IMR-90 (cell line): ENCODE measurements at regions not wholly inside any gene's neighbourhood (a gene's known extent, or its start where the extent isn't known, plus 50 kb on each side); places are given as distances from the start of the nearest gene placed in this dataset.

Experiments used
- ATAC-seq: fragments of 200-7000 bp; cut with Tn5 transposase; 2 replicates; pipeline ENCODE4 v1.9.1; 2020; ENCODE audit warnings: low read depth, mild to moderate bottlenecking, moderate library complexity
- BruUV-seq: library from RNA; stranded (reverse); fragments of 400-500 nt; replicated peaks from 2 replicates; lab custom pipeline; 2021; lab: Mats Ljungman, UMichigan
- CTCF ChIA-PET: fragments of 300-600 bp; formaldehyde crosslinking; extraction: SDS; loops from one replicate; lab custom pipeline; 2021; ENCODE audit warnings: antibody characterized with exemption; lab: Yijun Ruan, JAX
- POLR2A ChIA-PET: fragments of 300-600 bp; sonication (Branson Sonifier 250); formaldehyde crosslinking; loops from one replicate; lab custom pipeline; 2022; ENCODE audit warnings: antibody characterized with exemption; ENCODE audit not compliant: unreplicated experiment; lab: Charles Lee
- DNase-seq: peaks from one replicate; pipeline ENCODE4 v3.0.0; 2013
- H2AFZ ChIP-seq: replicated peaks from 2 replicates; pipeline ENCODE3; 2013; ENCODE audit warnings: low read length, mild to moderate bottlenecking; ENCODE audit not compliant: poor library complexity
- H2AK5ac ChIP-seq: 2 replicates; pipeline ENCODE4 v1.6.1; 2013; ENCODE audit warnings: low read depth, low read length, inconsistent platforms
- H2AK9ac ChIP-seq: replicated peaks from 2 replicates; pipeline ENCODE3; 2013; ENCODE audit warnings: mild to moderate bottlenecking, low read depth, low read length, moderate library complexity; ENCODE audit not compliant: poor library complexity
- H2BK120ac ChIP-seq: 2 replicates; pipeline ENCODE4 v1.6.1; 2013; ENCODE audit warnings: low read depth, low read length, inconsistent platforms
- H2BK15ac ChIP-seq: 3 replicates; pipeline ENCODE4 v1.6.1; 2013; ENCODE audit warnings: low read depth, low read length, inconsistent platforms
- H2BK20ac ChIP-seq: 2 replicates; pipeline ENCODE4 v1.6.1; 2013; ENCODE audit warnings: low read depth, mild to moderate bottlenecking, inconsistent platforms, low read length, moderate library complexity
- H2BK5ac ChIP-seq: 2 replicates; pipeline ENCODE4 v1.6.1; 2013; ENCODE audit warnings: mild to moderate bottlenecking, low read depth, low read length, inconsistent platforms; ENCODE audit not compliant: poor library complexity, severe bottlenecking
- H3K14ac ChIP-seq: replicated peaks from 2 replicates; pipeline ENCODE4 v1.6.1; 2013; ENCODE audit warnings: low read depth, low read length, inconsistent platforms
- H3K18ac ChIP-seq: 2 replicates; pipeline ENCODE4 v1.6.1; 2013; ENCODE audit warnings: low read depth, low read length, control low read depth
- H3K23ac ChIP-seq: 2 replicates; pipeline ENCODE4 v1.6.1; 2013; ENCODE audit warnings: low read depth, low read length, inconsistent platforms
- H3K27ac ChIP-seq: 2 replicates; pipeline ENCODE4 v1.5.1; 2013; ENCODE audit warnings: mild to moderate bottlenecking, control low read depth, low read length; ENCODE audit not compliant: insufficient read depth
- H3K27me3 ChIP-seq: 2 replicates; pipeline ENCODE4 v1.6.1; 2013; ENCODE audit warnings: low read length; ENCODE audit not compliant: control insufficient read depth, insufficient read depth
- H3K36me3 ChIP-seq: 2 replicates; pipeline ENCODE4 v1.6.1; 2013; ENCODE audit warnings: low read length, mixed read lengths; ENCODE audit not compliant: control insufficient read depth, insufficient read depth
- H3K4ac ChIP-seq: 2 replicates; pipeline ENCODE4 v1.6.1; 2013; ENCODE audit warnings: low read depth, low read length, inconsistent platforms
- H3K4me1 ChIP-seq: 2 replicates; pipeline ENCODE4 v1.6.1; 2013; ENCODE audit warnings: low read length, mixed read lengths; ENCODE audit not compliant: control insufficient read depth, insufficient read depth
- H3K4me2 ChIP-seq: 2 replicates; pipeline ENCODE4 v1.6.1; 2013; ENCODE audit warnings: low read depth, mild to moderate bottlenecking, control low read depth, low read length, moderate library complexity
- H3K4me3 ChIP-seq: 2 replicates; pipeline ENCODE4 v1.5.1; 2013; ENCODE audit warnings: low read depth, mild to moderate bottlenecking, control low read depth, low read length, moderate library complexity; ENCODE audit not compliant: insufficient read depth
- H3K56ac ChIP-seq: 2 replicates; pipeline ENCODE4 v1.6.1; 2013; ENCODE audit warnings: low read length, inconsistent platforms; ENCODE audit not compliant: insufficient read depth; ENCODE audit errors: extremely low read depth
- H3K79me1 ChIP-seq, 2 experiments: 2 replicates each; pipeline ENCODE4 v1.6.1; 2013; ENCODE audit warnings: low read length in 2 of 2, inconsistent platforms in 1 of 2, low read depth in 1 of 2
- H3K9ac ChIP-seq: 2 replicates; pipeline ENCODE4 v1.6.1; 2013; ENCODE audit warnings: low read depth, low read length, control low read depth
- H3K9me1 ChIP-seq: 2 replicates; pipeline ENCODE4 v1.6.1; 2013; ENCODE audit warnings: low read length, inconsistent platforms; ENCODE audit not compliant: insufficient read depth
- H3K9me3 ChIP-seq: 2 replicates; pipeline ENCODE4 v1.6.1; 2013; ENCODE audit warnings: low read length; ENCODE audit not compliant: control insufficient read depth, insufficient read depth
- H4K20me1 ChIP-seq: 2 replicates; pipeline ENCODE4 v1.6.1; 2013; ENCODE audit warnings: low read length, inconsistent platforms; ENCODE audit not compliant: insufficient read depth
- H4K5ac ChIP-seq: 2 replicates; pipeline ENCODE4 v1.6.1; 2013; ENCODE audit warnings: mild to moderate bottlenecking, low read depth, low read length, control low read depth
- H4K8ac ChIP-seq, 2 experiments: 2 replicates each; pipeline ENCODE4 v1.6.1; 2013; ENCODE audit warnings: low read depth in 2 of 2, low read length in 2 of 2, control low read depth in 1 of 2, inconsistent platforms in 1 of 2
- H4K91ac ChIP-seq: 2 replicates; pipeline ENCODE4 v1.6.1; 2013; ENCODE audit warnings: low read depth, low read length, inconsistent platforms; ENCODE audit not compliant: insufficient read depth
- BHLHE40 ChIP-seq: fragments of 150-350 bp; IDR thresholded peaks from 2 replicates; pipeline ENCODE4 v1.6.1; 2016; ENCODE audit warnings: mild to moderate bottlenecking, low read depth, low read length
- CEBPB ChIP-seq: IDR thresholded peaks from 2 replicates; pipeline ENCODE4 v1.6.1; 2012; ENCODE audit warnings: low read depth, low read length, improper control_type of control experiment
- CHD1 ChIP-seq: IDR thresholded peaks from 2 replicates; pipeline ENCODE4 v1.6.1; 2012; ENCODE audit warnings: low read depth, low read length, improper control_type of control experiment
- FOS ChIP-seq: fragments of 150-350 bp; IDR thresholded peaks from 2 replicates; pipeline ENCODE4 v1.6.1; 2016; ENCODE audit warnings: low read depth, low read length
- MAFK ChIP-seq: IDR thresholded peaks from 2 replicates; pipeline ENCODE4 v1.6.1; 2012; ENCODE audit warnings: low read depth, low read length, improper control_type of control experiment
- MAZ ChIP-seq: IDR thresholded peaks from 2 replicates; pipeline ENCODE4 v1.6.1; 2012; ENCODE audit warnings: low read depth, mild to moderate bottlenecking, low read length, improper control_type of control experiment, moderate library complexity, borderline replicate concordance
- MXI1 ChIP-seq: IDR thresholded peaks from 2 replicates; pipeline ENCODE4 v1.6.1; 2012; ENCODE audit warnings: low read depth, mild to moderate bottlenecking, low read length, moderate library complexity, borderline replicate concordance
- NFE2L2 ChIP-seq: fragments of 150-350 bp; IDR thresholded peaks from 2 replicates; pipeline ENCODE4 v1.6.1; 2016; ENCODE audit warnings: low read depth, mild to moderate bottlenecking, low read length
- POLR2A ChIP-seq: IDR thresholded peaks from 2 replicates; pipeline ENCODE4 v1.6.1; 2012; ENCODE audit warnings: mild to moderate bottlenecking, low read depth, low read length
- RAD21 ChIP-seq: IDR thresholded peaks from 2 replicates; pipeline ENCODE4 v1.6.1; 2012; ENCODE audit warnings: low read length, improper control_type of control experiment
- RCOR1 ChIP-seq: IDR thresholded peaks from 2 replicates; pipeline ENCODE4 v1.6.1; 2012; ENCODE audit warnings: mild to moderate bottlenecking, low read length, improper control_type of control experiment; ENCODE audit not compliant: insufficient replicate concordance
- RFX5 ChIP-seq: IDR thresholded peaks from 2 replicates; pipeline ENCODE4 v1.8.0; 2012; ENCODE audit warnings: low read depth, mild to moderate bottlenecking, low read length, moderate library complexity
- SMC3 ChIP-seq: fragments of 150-350 bp; IDR thresholded peaks from 2 replicates; pipeline ENCODE4 v1.6.1; 2016; ENCODE audit warnings: low read depth, mild to moderate bottlenecking, antibody characterized with exemption, low read length, moderate library complexity
- WGBS, 2 experiments: methylation state at CpG; one replicate each; pipeline versions ENCODE4 v1.1.5 to v1.1.7; 2013; ENCODE audit warnings: missing lambda C conversion rate in 2 of 2; ENCODE audit not compliant: insufficient read length in 1 of 2; ENCODE audit errors: extremely low coverage in 2 of 2; 5-methylcytosine and 5-hydroxymethylcytosine counted together
- dilution Hi-C: fragments of 300-500 bp; cut with HindIII; formaldehyde crosslinking; loops from one replicate; pipeline ENCODE4 v1.14.3; 2018; ENCODE audit warnings: low sequenced_read_pairs; ENCODE audit not compliant: unreplicated experiment
- in situ Hi-C: fragments of 300-500 bp; cut with MboI; formaldehyde crosslinking; loops from 3 replicates; pipeline ENCODE4 v1.14.3; 2019; ENCODE audit warnings: low sequenced_read_pairs, inconsistent platforms, mixed read lengths
- intact Hi-C: fragments of 100-400 bp; cut with micrococcal nuclease; formaldehyde crosslinking; loops from 2 replicates; pipeline ENCODE4 v1.10.0; 2022
- TF ChIP-seq, protein P1 (sequence below): fragments of 150-350 bp; IDR thresholded peaks from 2 replicates; pipeline ENCODE4 v1.6.1; 2016; ENCODE audit warnings: low read depth, mild to moderate bottlenecking, low read length, moderate library complexity, borderline replicate concordance
- TF ChIP-seq, protein P2 (sequence below): fragments of 150-350 bp; IDR thresholded peaks from 2 replicates; pipeline ENCODE4 v1.6.1; 2017; ENCODE audit warnings: mild to moderate bottlenecking, antibody characterized with exemption, low read length, low read depth
- TF ChIP-seq, protein P3 (sequence below): conservative IDR thresholded peaks from 2 replicates; pipeline ENCODE4 v1.5.1; 2012; ENCODE audit warnings: mild to moderate bottlenecking, low read depth, low read length, improper control_type of control experiment

DNA sequence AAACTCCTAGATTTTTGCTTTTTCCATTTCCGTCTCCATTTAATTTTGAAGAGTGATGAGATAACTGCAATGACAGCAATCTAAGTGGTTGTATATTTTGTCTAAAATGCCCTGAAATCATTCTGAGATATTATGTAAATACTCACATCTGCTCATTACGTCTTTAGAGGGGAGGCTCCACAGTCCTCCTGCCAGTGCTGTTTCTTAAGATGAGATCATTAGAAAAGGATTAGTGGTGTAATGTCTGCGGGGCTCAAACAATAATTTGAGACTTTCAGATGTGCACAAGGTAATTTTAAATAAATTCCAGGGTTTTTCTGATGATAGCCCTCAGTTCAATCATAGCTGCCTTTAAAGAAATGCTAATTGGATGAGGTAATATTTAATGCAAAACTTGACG lies 437.9 kb downstream of the FOXO1 start:
- no peak overlapping the region for H4K91ac ChIP-seq
- dilution Hi-C loops = no loop called here
- 0% methylated on average over 1 of the region's 4 CpGs; no CpG with 5 or more reads in 1 of the 2 experiments for WGBS, 2 experiments
- H4K8ac ChIP-seq = no peak overlapping the region
- no peaks in the 10 kb centered on the region for H3K27me3 ChIP-seq
- no peak for DNase-seq
- H4K20me1 ChIP-seq = no peaks in the 10 kb centered on the region
- H2AK9ac ChIP-seq = no peak overlapping the region
- no peak overlapping the region for H3K27ac ChIP-seq
- no peak overlapping the region for H4K5ac ChIP-seq
- H3K18ac ChIP-seq = no peak overlapping the region
- no peak overlapping the region for H3K9ac ChIP-seq
- H2BK15ac ChIP-seq = no peak overlapping the region
- no peak overlapping the region for H2BK120ac ChIP-seq
- H3K4me3 ChIP-seq = no peak overlapping the region
- no peaks in the 10 kb centered on the region for H3K9me1 ChIP-seq
- BruUV-seq = no TSS peak
- H3K56ac ChIP-seq = no peak overlapping the region
- no peak overlapping the region for H2BK20ac ChIP-seq
- POLR2A ChIA-PET = no interaction called here
- in situ Hi-C loops = no loop called here
- no peak overlapping the region for H3K23ac ChIP-seq
- ATAC-seq = no peak
- H3K36me3 ChIP-seq = no peaks in the 10 kb centered on the region
- no peak overlapping the region for H2BK5ac ChIP-seq
- H3K4me1 ChIP-seq = no peaks in the 10 kb centered on the region
- no peak overlapping the region for H3K14ac ChIP-seq
- CTCF ChIA-PET = no interaction called here
- H3K9me3 ChIP-seq = no peaks in the 10 kb centered on the region
- no peak overlapping the region for H3K4me2 ChIP-seq
- H3K4ac ChIP-seq = no peak overlapping the region
- no peak overlapping the region for H2AK5ac ChIP-seq
- H2AFZ ChIP-seq = no peak overlapping the region
- no peaks in the 10 kb centered on the region for H3K79me1 ChIP-seq
- TF ChIP-seq, protein P1, sequence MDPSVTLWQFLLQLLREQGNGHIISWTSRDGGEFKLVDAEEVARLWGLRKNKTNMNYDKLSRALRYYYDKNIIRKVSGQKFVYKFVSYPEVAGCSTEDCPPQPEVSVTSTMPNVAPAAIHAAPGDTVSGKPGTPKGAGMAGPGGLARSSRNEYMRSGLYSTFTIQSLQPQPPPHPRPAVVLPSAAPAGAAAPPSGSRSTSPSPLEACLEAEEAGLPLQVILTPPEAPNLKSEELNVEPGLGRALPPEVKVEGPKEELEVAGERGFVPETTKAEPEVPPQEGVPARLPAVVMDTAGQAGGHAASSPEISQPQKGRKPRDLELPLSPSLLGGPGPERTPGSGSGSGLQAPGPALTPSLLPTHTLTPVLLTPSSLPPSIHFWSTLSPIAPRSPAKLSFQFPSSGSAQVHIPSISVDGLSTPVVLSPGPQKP = no peak
- TF ChIP-seq BHLHE40 = no peak
- TF ChIP-seq RAD21 = no peak
- TF ChIP-seq, protein P2, sequence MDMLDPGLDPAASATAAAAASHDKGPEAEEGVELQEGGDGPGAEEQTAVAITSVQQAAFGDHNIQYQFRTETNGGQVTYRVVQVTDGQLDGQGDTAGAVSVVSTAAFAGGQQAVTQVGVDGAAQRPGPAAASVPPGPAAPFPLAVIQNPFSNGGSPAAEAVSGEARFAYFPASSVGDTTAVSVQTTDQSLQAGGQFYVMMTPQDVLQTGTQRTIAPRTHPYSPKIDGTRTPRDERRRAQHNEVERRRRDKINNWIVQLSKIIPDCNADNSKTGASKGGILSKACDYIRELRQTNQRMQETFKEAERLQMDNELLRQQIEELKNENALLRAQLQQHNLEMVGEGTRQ = no peak
- no peak for TF ChIP-seq CHD1
- no peak for TF ChIP-seq FOS
- no peak for TF ChIP-seq RCOR1
- TF ChIP-seq SMC3 = no peak
- TF ChIP-seq CEBPB = no peak
- TF ChIP-seq NFE2L2 = no peak
- TF ChIP-seq MAZ = no peak
- TF ChIP-seq MXI1 = no peak
- no peak for TF ChIP-seq RFX5
- no peak for TF ChIP-seq POLR2A
- no peak for TF ChIP-seq MAFK
- TF ChIP-seq, protein P3, sequence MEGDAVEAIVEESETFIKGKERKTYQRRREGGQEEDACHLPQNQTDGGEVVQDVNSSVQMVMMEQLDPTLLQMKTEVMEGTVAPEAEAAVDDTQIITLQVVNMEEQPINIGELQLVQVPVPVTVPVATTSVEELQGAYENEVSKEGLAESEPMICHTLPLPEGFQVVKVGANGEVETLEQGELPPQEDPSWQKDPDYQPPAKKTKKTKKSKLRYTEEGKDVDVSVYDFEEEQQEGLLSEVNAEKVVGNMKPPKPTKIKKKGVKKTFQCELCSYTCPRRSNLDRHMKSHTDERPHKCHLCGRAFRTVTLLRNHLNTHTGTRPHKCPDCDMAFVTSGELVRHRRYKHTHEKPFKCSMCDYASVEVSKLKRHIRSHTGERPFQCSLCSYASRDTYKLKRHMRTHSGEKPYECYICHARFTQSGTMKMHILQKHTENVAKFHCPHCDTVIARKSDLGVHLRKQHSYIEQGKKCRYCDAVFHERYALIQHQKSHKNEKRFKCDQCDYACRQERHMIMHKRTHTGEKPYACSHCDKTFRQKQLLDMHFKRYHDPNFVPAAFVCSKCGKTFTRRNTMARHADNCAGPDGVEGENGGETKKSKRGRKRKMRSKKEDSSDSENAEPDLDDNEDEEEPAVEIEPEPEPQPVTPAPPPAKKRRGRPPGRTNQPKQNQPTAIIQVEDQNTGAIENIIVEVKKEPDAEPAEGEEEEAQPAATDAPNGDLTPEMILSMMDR = no peak
- intact Hi-C loops = no loop called here
